Fibroblast of peridontal ligament (primary cell): ENCODE measurements at regions not wholly inside any gene's neighbourhood (a gene's known extent, or its start where the extent isn't known, plus 50 kb on each side); places are given as distances from the start of the nearest gene placed in this dataset.
A peak's percentile ranks its signal among the peaks of the same experiment; 100 is the strongest.

Source experiments
- DNase-seq: peaks from one replicate; pipeline ENCODE4 v3.0.0-alpha.2; 2010; ENCODE audit errors: extremely low read depth

DNA sequence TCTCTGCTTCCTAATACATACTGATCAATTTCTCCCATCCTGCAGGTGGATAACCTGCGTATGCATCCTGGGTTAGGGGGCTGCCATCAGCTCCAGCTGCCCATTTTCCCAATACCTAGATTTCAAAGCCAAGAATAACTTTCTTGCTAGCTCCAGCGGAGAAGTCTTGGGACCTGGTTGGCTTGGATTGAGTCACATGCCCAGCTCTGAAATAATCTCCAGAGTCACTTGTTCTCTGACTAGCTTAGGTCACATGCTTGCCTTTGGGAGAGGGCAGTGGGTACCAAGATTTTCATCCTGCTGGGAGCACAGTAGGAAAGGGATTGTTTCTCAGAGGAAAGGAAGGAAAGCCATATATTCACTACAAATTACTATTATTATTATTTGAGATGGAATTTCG is 70.0 kb upstream of the ELAC2 start:
- no peak for DNase-seq

DNA sequence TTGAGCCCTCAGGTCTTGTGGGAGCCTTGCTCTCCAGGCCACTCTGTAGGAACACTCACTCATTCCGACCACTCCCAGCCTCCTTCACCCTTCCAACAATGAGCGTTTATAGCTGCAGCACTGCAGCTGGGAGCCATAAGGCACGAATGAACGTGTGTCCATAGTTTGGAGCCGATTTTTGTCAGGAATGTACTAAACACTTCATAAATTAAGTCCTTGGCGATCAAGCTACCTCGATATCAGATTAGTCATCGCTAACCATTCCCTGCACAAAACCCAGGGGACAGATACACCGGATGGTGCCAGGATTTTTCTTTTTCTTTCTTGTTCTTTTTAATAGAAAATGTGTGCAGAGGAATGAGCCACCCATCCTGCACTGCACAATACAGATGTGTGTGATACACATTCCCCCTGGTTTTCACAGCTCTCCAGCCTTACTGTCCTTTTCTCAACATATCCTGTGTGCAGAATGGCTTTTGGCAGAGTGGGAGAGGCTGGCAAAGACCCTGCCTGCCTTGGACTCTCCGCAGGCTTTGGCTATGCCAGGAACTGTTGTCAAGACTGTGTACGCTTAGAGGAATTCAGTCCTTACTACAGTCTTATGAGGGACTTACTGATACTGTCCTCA is 68.4 kb upstream of the ELAC2 start:
- no peak for DNase-seq

DNA sequence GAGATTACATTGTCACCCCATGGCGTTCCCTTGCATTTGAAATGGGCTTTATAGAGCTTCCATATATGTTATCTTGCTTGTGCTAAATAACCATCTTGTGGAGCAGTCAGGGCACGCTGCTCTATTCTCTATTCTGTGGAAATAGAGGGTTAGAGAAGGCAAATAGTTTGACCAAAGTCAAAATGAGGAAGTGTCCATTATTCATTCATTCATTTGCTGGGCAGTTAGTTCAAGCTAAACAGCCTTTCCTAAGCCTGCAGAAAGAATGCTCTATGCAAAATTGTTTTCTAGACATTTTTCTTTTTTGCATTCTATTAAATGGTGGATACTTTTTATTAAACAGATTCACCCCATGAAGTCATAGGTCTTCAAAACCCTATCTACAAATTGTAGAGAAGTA is 67.8 kb upstream of the ELAC2 start:
- DNase-seq, result no peak

DNA sequence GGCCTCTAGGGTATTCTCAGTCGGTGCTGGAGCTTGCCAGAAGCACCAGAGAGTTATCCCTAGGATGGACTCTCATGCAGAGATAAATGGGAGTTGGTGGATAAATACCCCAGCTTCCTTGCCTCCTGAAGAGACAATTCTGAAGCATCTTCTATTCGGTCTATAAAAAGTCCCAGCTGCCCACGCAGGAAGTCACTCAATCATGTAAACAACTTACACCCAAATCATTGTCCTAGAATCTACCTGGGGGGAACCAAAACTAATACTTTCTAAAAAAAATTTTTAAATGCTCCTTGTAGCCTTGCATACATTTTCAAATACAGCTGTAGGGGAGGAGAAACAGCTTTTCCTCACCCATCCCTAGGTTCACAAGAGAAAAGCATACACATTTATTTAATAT is 66.6 kb upstream of the ELAC2 start:
- DNase-seq, result no peak

DNA sequence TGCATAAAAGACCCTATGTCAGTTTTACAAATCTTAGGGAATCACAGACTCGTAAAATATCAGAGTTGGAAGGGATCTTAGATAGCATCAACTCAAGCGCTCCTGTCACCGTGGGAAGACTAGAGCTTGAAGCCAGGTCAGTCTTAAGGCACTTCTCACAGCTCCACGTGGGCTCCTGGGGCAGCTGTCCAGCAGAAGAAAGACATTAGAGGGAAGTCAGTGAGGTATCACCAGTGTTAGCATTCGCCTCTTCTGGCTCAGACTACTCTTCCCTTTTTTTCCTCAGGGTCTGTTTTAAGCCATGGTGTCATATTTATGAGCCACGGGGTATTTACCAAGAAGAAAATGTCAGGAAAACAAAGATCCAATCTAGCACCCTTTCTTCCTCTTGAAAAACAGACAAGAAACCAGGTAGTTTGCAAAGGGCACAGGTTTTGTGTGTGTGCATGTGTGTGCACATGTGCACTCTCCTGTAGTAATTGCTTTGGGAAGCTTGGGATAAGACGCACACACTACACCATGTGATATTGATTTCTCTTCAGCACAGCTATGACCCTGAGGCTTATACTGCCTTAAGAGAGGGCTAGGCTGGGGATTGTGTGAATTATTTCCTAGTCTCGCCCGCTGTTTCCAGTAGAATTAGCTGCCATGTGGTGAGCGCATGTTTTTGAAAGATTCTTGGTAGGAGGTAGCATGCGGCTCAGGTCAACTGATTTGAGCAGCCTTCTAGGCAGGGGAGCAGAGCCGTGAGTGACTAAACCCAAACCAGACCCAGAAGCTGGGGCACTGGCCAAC is 61.0 kb upstream of the ELAC2 start:
- DNase-seq, result no peak

DNA sequence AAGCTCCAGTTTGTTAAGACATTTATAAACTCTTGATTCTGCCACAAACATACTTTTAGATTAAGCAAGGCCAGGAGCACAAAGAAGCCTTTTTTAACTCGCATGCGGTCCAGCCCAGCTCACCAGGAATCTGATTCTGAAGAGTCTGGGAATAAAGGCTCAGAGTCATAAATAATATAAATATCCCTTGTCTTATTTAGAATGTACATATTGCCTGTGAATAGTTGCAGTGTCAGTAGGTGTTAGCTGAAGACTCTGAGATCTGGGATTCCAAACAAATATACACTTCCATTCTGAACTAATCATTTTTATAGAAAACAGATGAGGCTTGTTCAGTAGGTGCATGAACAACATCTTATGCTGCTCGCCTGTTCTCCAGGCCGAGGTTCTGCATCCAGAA is 59.1 kb upstream of the ELAC2 start:
- DNase-seq, result no peak

DNA sequence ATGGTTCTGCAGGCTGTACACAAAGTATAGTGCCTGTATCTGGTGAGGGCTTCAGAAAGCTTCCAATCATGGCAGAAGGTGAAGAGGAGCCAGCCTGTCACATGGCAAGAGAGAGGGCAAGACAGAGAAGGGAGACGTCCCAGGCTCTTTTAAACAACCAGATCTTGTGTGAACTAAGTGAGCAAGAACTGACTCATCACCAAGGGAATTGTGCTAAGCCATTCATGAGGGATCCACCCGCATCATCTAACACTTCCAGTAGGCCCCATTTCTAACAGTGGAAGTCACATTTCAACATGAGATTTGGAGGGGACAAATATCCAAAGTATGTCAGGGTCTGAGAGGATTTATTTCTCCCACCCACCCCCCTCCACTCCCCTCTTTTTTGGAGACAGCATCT is 56.2 kb upstream of the ELAC2 start:
- peak; percentile 74 for DNase-seq

DNA sequence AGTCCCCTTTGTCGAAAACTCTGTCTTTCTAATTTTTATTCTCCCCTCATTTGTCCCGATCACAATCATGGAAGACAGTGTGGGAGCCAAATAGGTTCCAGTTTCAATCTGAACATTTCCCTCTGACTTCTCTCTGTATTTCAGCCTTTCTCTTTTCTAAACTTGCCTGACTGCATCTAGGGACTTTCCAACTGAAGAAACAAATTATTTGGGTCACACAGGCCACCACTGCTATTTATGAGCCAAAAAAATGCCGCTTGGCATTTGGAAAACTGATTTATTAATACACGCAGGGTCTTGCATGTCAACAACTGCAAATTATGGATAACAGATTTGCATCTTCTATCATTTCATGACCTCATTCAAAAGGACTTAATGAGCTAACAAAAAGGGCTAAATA is 55.2 kb upstream of the ELAC2 start:
- no peak for DNase-seq

DNA sequence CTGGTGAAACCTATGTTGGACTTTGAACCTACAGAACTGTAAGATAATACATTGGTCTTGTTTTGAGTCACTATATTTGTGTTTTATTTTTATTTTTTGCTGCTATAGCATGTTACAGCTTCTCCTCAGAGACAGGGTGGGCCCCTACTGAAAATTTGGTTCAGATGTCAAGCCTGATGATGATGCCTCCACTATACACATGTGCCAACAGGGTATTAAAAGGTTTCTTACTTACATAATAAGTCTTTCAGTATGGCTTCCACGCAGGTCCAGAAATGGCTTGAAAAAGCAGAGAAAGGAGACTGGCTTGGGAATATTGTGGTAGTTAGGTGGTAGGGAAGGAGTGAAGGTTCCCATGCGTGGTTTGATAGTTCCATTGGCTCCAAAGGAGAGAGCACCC is 52.9 kb upstream of the ELAC2 start:
- DNase-seq, result no peak

DNA sequence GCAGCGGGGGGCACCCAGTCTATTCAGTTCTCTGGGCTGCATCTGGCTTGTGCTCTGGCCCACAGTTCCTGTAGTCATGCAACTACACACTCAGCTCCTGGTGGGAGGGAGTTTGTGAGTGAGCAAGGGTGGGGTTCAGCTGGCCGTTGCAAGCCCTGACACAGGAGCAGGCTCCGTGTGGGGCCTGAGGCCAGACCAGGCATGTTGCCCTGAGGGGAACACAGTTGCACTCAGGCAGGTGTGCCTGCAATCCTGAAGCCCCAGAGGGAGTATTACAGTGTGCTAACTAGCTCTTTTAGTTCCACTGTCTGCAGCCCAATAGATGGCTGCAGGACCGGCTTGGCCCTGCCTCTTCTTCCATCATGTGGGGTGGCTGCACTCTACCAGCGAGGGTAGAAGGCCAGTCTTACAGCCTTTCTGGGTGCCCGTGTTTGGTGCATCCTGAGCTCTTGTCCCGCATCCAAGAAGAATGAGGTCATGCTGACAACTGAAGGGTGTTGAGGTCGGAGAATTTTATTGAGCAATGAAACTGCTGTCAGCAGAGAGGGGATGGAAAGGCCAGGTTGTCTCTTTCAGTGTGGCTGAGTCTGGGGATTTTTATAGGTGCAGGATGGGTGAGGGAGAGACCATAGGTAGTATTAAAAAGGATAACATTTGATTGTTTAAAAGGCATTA is 49.9 kb upstream of the ELAC2 start:
- DNase-seq, result no peak
